Endothelial cell (in vitro differentiated cells): ENCODE measurements at regions not wholly inside any gene's neighbourhood (a gene's known extent, or its start where the extent isn't known, plus 50 kb on each side); places are given as distances from the start of the nearest gene placed in this dataset.

ENCODE experiments used
- DNase-seq: peaks from one replicate; pipeline ENCODE4 v3.0.0; 2021; ENCODE audit warnings: low spot score
- H3K27ac Mint-ChIP-seq: one replicate; pipeline ENCODE4 v1.8.0; 2021; ENCODE audit warnings: mixed read lengths, inconsistent platforms; ENCODE audit not compliant: unreplicated experiment
- H3K27me3 Mint-ChIP-seq: one replicate; pipeline ENCODE4 v1.8.0; 2021; ENCODE audit warnings: mild to moderate bottlenecking, moderate library complexity, mixed read lengths, inconsistent platforms; ENCODE audit not compliant: unreplicated experiment
- H3K36me3 Mint-ChIP-seq: one replicate; pipeline ENCODE4 v1.8.0; 2021; ENCODE audit warnings: mild to moderate bottlenecking, low read depth, mixed read lengths, inconsistent platforms; ENCODE audit not compliant: unreplicated experiment
- H3K4me1 Mint-ChIP-seq: one replicate; pipeline ENCODE4 v1.8.0; 2021; ENCODE audit warnings: mild to moderate bottlenecking, mixed read lengths, inconsistent platforms; ENCODE audit not compliant: unreplicated experiment
- H3K4me3 Mint-ChIP-seq: one replicate; pipeline ENCODE4 v1.8.0; 2021; ENCODE audit warnings: mild to moderate bottlenecking, mixed read lengths, inconsistent platforms; ENCODE audit not compliant: unreplicated experiment
- H3K9me3 Mint-ChIP-seq: one replicate; pipeline ENCODE4 v1.8.0; 2021; ENCODE audit warnings: mixed read lengths, inconsistent platforms; ENCODE audit not compliant: unreplicated experiment
- CTCF ChIP-seq: fragments of 200-600 bp; sonication (generic); IDR thresholded peaks from one replicate; pipeline ENCODE4 v1.5.0; 2021; ENCODE audit warnings: antibody characterized with exemption; ENCODE audit not compliant: unreplicated experiment

- DNase-seq = no peak
- TF ChIP-seq CTCF = no peak
- H3K4me1 Mint-ChIP-seq = peaks cover 4% of the 10 kb centered on the region
- peaks cover 13% of the 10 kb centered on the region for H3K36me3 Mint-ChIP-seq
- H3K27me3 Mint-ChIP-seq = no peaks in the 10 kb centered on the region
- H3K4me3 Mint-ChIP-seq = no peak overlapping the region
- H3K9me3 Mint-ChIP-seq = peaks cover 6% of the 10 kb centered on the region
- H3K27ac Mint-ChIP-seq = no peak overlapping the region
These were observed 187.2 kb upstream of the RGS6 start for GRCh38 chr14:71745072-71745471.

GRCh38 chr14:71748196-71748595, 184.0 kb upstream of the RGS6 start:
- DNase-seq = no peak
- Mint-ChIP-seq H3K36me3 (peaks cover 9% of the 10 kb centered on the region), H3K9me3 (peaks cover 6% of the 10 kb centered on the region), H3K27me3 (no peaks in the 10 kb centered on the region), H3K27ac (no peak overlapping the region), H3K4me1 (peaks cover 2% of the 10 kb centered on the region), H3K4me3 (no peak overlapping the region)
- TF ChIP-seq CTCF = no peak

GRCh38 chr14:71749613-71750238, 182.5 kb upstream of the RGS6 start:
- Mint-ChIP-seq H3K9me3 (peaks cover 6% of the 10 kb centered on the region), H3K4me1 (peaks cover 2% of the 10 kb centered on the region), H3K36me3 (peaks cover 9% of the 10 kb centered on the region), H3K27me3 (no peaks in the 10 kb centered on the region), H3K4me3 (no peak overlapping the region), H3K27ac (no peak overlapping the region)
- no peak for TF ChIP-seq CTCF
- DNase-seq = no peak

- no peak for TF ChIP-seq CTCF
- Mint-ChIP-seq H3K27me3 (no peaks in the 10 kb centered on the region), H3K27ac (no peak overlapping the region), H3K4me3 (no peak overlapping the region), H3K4me1 (peaks cover 2% of the 10 kb centered on the region), H3K36me3 (peaks cover 9% of the 10 kb centered on the region), H3K9me3 (peaks cover 6% of the 10 kb centered on the region)
- DNase-seq = no peak
These were observed 181.0 kb upstream of the RGS6 start for GRCh38 chr14:71751264-71751663.

- H3K4me1 Mint-ChIP-seq = peaks cover 8% of the 10 kb centered on the region
- H3K27ac Mint-ChIP-seq = no peak overlapping the region
- no peak for DNase-seq
- TF ChIP-seq CTCF = no peak
- H3K9me3 Mint-ChIP-seq = peaks cover 6% of the 10 kb centered on the region
- peaks cover 9% of the 10 kb centered on the region for H3K36me3 Mint-ChIP-seq
- no peak overlapping the region for H3K4me3 Mint-ChIP-seq
- no peaks in the 10 kb centered on the region for H3K27me3 Mint-ChIP-seq
These were observed 180.0 kb upstream of the RGS6 start for GRCh38 chr14:71752111-71752738.
